Osteoblast (primary cell): ENCODE measurements at regions not wholly inside any gene's neighbourhood (a gene's known extent, or its start where the extent isn't known, plus 50 kb on each side); places are given as distances from the start of the nearest gene placed in this dataset.

ENCODE experiments used
- DNase-seq: peaks from one replicate; pipeline ENCODE4 v3.0.0; 2011; ENCODE audit warnings: low spot score, mixed read lengths; ENCODE audit not compliant: insufficient read length; ENCODE audit errors: missing footprints
- H2AFZ ChIP-seq: 2 replicates; pipeline ENCODE4 v1.6.0; 2011; ENCODE audit warnings: mild to moderate bottlenecking, low read length
- H3K27ac ChIP-seq: 2 replicates; pipeline ENCODE4 v1.5.1; 2011; ENCODE audit warnings: mild to moderate bottlenecking, low read depth, low read length, moderate library complexity
- H3K27me3 ChIP-seq: 2 replicates; pipeline ENCODE4 v1.6.0; 2012; ENCODE audit warnings: mild to moderate bottlenecking, control low read depth, inconsistent platforms, low read length, moderate library complexity; ENCODE audit not compliant: insufficient read depth
- H3K36me3 ChIP-seq: 2 replicates; pipeline ENCODE4 v1.5.1; 2011; ENCODE audit warnings: mild to moderate bottlenecking, low read length, control low read depth, moderate library complexity; ENCODE audit not compliant: insufficient read depth
- H3K4me1 ChIP-seq: 2 replicates; pipeline ENCODE4 v1.5.1; 2011; ENCODE audit warnings: mild to moderate bottlenecking, low read length, control low read depth, moderate library complexity; ENCODE audit not compliant: insufficient read depth
- H3K4me2 ChIP-seq: 2 replicates; pipeline ENCODE4 v1.6.0; 2011; ENCODE audit warnings: mild to moderate bottlenecking, low read length; ENCODE audit not compliant: insufficient read depth
- H3K4me3 ChIP-seq: fragments of 200-600 bp; sonication (generic); 3 replicates; pipeline ENCODE4 v1.5.1; 2012; ENCODE audit warnings: mild to moderate bottlenecking, low read length, inconsistent platforms; ENCODE audit not compliant: insufficient read depth
- H3K79me2 ChIP-seq: 2 replicates; pipeline ENCODE4 v1.6.0; 2012; ENCODE audit warnings: mild to moderate bottlenecking, low read length, control low read depth, inconsistent platforms; ENCODE audit not compliant: insufficient read depth
- H3K9me3 ChIP-seq: 2 replicates; pipeline ENCODE4 v1.5.1; 2011; ENCODE audit warnings: low read depth, low read length, control low read depth
- H4K20me1 ChIP-seq: 2 replicates; pipeline ENCODE4 v1.6.0; 2012; ENCODE audit warnings: mild to moderate bottlenecking, low read length, control low read depth; ENCODE audit not compliant: insufficient read depth
- CTCF ChIP-seq: IDR thresholded peaks from 2 replicates; pipeline ENCODE4 v1.5.1; 2011; ENCODE audit warnings: mild to moderate bottlenecking, low read depth, low read length, moderate library complexity; ENCODE audit errors: extremely low read depth

DNA sequence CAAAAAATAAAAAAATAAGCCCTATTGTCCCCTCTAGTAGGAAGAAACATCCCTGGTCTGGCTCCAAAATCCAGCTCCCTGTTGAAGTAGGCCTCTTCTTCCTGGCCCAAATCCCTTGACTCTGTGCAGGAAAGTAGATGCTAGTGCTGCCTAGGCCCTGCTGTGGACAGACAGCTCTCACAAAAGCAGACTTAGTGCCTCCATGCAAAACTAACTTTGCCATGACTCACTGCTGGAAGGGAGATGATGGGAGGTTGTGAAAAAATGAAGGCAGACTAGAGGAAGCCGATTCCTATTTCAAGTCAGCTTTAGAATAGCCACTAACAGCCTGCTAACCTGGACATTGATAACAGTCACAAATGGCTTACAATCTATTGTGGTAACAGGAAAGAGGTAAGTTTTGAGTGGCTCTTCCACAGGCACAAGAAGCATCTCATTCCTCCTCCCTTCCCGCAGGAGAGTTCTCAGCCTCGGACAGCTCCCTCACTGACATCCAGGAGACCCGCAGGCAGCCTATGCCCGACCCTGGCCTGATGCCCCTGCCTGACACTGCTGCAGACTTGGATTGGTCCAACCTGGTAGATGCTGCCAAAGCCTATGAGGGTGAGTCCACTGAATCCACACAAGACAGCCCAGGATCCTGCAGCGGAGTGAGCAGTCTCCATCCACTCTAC, 198.9 kb upstream of the RGS6 start:
- Histone ChIP-seq H3K27ac (peak overlapping the region; percentile 26), H4K20me1 (no peaks in the 10 kb centered on the region), H3K4me2 (no peak overlapping the region), H3K27me3 (no peaks in the 10 kb centered on the region), H3K36me3 (peaks cover 91% of the 10 kb centered on the region), H3K4me1 (peaks cover 24% of the 10 kb centered on the region), H3K4me3 (no peak overlapping the region), H3K79me2 (peaks cover 5% of the 10 kb centered on the region), H2AFZ (no peak overlapping the region), H3K9me3 (no peaks in the 10 kb centered on the region)
- peak; percentile 93 for DNase-seq
- no peak for TF ChIP-seq CTCF

DNA sequence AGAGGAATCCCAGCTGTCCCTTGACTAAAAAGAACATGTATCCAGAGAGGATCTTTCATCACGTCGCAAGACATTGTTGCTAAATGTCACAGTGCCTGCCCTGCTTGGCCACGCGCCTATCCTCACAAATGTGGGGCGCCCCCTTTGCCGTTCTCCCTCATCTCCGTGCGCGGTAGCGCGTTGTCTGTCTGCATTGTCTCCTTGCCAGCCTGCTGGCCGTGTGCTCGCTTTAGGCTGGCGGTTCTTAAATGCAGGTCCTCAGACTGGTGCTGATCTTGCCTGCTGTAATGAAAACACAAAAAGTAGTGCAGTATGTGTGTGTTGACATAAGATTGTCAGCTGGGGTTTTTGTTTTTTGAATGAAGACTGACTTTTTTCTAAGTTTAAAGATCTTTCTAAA, 198.2 kb upstream of the RGS6 start:
- no peak for TF ChIP-seq CTCF
- H3K4me3 ChIP-seq, result no peak overlapping the region
- H3K9me3 ChIP-seq, result no peaks in the 10 kb centered on the region
- no peak overlapping the region for H2AFZ ChIP-seq
- H4K20me1 ChIP-seq, result no peaks in the 10 kb centered on the region
- no peak overlapping the region for H3K4me2 ChIP-seq
- H3K27me3 ChIP-seq, result no peaks in the 10 kb centered on the region
- no peak for DNase-seq
- H3K79me2 ChIP-seq, result peaks cover 5% of the 10 kb centered on the region
- peaks cover 22% of the 10 kb centered on the region for H3K4me1 ChIP-seq
- peaks cover 92% of the 10 kb centered on the region for H3K36me3 ChIP-seq
- no peak overlapping the region for H3K27ac ChIP-seq

DNA sequence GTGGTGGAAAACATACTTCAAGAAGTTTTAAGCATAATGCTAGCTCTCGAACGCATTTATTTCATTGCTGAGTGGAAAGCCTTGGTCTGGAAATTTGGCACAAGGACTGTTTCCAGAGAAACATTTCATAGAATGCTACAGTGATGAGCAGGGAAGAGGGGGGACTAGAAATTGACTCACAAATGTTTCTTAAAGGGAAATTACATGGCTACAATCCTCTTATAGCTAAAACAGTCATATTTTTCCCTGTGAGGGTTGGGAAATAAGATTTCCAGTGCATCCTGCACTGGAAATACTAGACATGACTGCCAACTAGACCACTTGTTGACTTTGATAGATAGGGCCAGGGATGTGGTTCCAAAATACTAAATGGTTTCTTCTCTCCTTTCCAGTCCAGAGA, 197.3 kb upstream of the RGS6 start:
- Histone ChIP-seq H2AFZ (no peak overlapping the region), H3K4me1 (peaks cover 21% of the 10 kb centered on the region), H3K79me2 (peaks cover 3% of the 10 kb centered on the region), H3K9me3 (no peaks in the 10 kb centered on the region), H4K20me1 (no peaks in the 10 kb centered on the region), H3K4me2 (no peak overlapping the region), H3K36me3 (peaks cover 92% of the 10 kb centered on the region), H3K4me3 (no peak overlapping the region), H3K27ac (no peak overlapping the region), H3K27me3 (no peaks in the 10 kb centered on the region)
- TF ChIP-seq CTCF, result no peak
- DNase-seq, result peak; percentile 47

GRCh38 chr14:71737760-71738159, 194.5 kb upstream of the RGS6 start:
- TF ChIP-seq CTCF, result no peak
- no peak for DNase-seq
- no peak overlapping the region for H3K4me2 ChIP-seq
- H3K4me3 ChIP-seq, result no peak overlapping the region
- no peaks in the 10 kb centered on the region for H4K20me1 ChIP-seq
- no peaks in the 10 kb centered on the region for H3K79me2 ChIP-seq
- no peak overlapping the region for H2AFZ ChIP-seq
- H3K4me1 ChIP-seq, result peaks cover 8% of the 10 kb centered on the region
- H3K27ac ChIP-seq, result no peak overlapping the region
- H3K36me3 ChIP-seq, result peaks cover 69% of the 10 kb centered on the region
- H3K27me3 ChIP-seq, result no peaks in the 10 kb centered on the region
- H3K9me3 ChIP-seq, result no peaks in the 10 kb centered on the region
